ENCODE measurements at regions not wholly inside any gene's neighbourhood (a gene's known extent, or its start where the extent isn't known, plus 50 kb on each side); places are given as distances from the start of the nearest gene placed in this dataset.

- Mint-ChIP-seq H3K27ac (no peak overlapping the region), H3K4me3 (no peak overlapping the region), H3K4me1 (ENCODE audit: unreplicated experiment) (peaks cover 15% of the 10 kb centered on the region), H3K9me3 (no peaks in the 10 kb centered on the region), H3K36me3 (no peaks in the 10 kb centered on the region), H3K27me3 (peaks cover 21% of the 10 kb centered on the region)
- TF ChIP-seq CTCF (conservative IDR thresholded peaks at IDR 0.05): no peak
- no peak for DNase-seq (ENCODE audit: extremely low spot score, unreplicated experiment)
Observed at GRCh38 chr1:58031416-58031815, 515.1 kb downstream of the OMA1 start.

- H3K4me3 Mint-ChIP-seq: no peak overlapping the region
- DNase-seq (ENCODE audit: extremely low spot score, unreplicated experiment): no peak
- peaks cover 18% of the 10 kb centered on the region for H3K27me3 Mint-ChIP-seq
- no peak for TF ChIP-seq CTCF (conservative IDR thresholded peaks at IDR 0.05)
- peaks cover 15% of the 10 kb centered on the region for H3K4me1 Mint-ChIP-seq (ENCODE audit: unreplicated experiment)
- no peaks in the 10 kb centered on the region for H3K36me3 Mint-ChIP-seq
- no peak overlapping the region for H3K27ac Mint-ChIP-seq
- no peaks in the 10 kb centered on the region for H3K9me3 Mint-ChIP-seq
Observed at GRCh38 chr1:58030456-58030855, 516.1 kb downstream of the OMA1 start.

- Mint-ChIP-seq H3K9me3 (no peaks in the 10 kb centered on the region), H3K36me3 (no peaks in the 10 kb centered on the region), H3K4me3 (no peak overlapping the region), H3K27me3 (peaks cover 3% of the 10 kb centered on the region), H3K27ac (no peak overlapping the region), H3K4me1 (ENCODE audit: unreplicated experiment) (no peaks in the 10 kb centered on the region)
- TF ChIP-seq CTCF (conservative IDR thresholded peaks at IDR 0.05): no peak
- DNase-seq (ENCODE audit: extremely low spot score, unreplicated experiment): no peak
Observed at GRCh38 chr1:58017641-58018040, 528.9 kb downstream of the OMA1 start.

- no peak for DNase-seq (ENCODE audit: extremely low spot score, unreplicated experiment)
- H3K27ac Mint-ChIP-seq: no peak overlapping the region
- peaks cover 3% of the 10 kb centered on the region for H3K27me3 Mint-ChIP-seq
- H3K36me3 Mint-ChIP-seq: no peaks in the 10 kb centered on the region
- H3K9me3 Mint-ChIP-seq: no peaks in the 10 kb centered on the region
- peak; percentile 49 for TF ChIP-seq CTCF (conservative IDR thresholded peaks at IDR 0.05)
- no peak overlapping the region for H3K4me3 Mint-ChIP-seq
- H3K4me1 Mint-ChIP-seq (ENCODE audit: unreplicated experiment): no peaks in the 10 kb centered on the region
Observed at GRCh38 chr1:58013237-58013636, 533.3 kb downstream of the OMA1 start.

DNA sequence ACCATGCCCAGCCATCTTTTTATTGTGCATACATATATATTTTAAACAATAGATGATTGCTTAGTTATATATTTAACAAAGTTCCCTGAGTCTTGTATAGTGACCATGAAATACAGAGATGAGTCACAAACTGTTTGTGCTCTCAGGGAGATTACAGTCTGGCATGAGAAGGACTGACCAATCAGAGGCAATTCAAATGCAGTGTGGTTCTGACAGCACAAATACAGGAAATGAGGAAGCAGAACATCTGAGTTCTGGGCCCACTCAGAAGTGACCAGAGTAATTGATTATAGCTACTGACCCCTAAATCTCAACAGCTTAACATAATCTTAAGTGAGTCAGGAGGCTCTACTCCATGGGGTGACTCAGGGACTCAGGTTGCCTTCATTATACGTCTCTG is 534.5 kb downstream of the OMA1 start:
- Mint-ChIP-seq H3K27me3 (peaks cover 3% of the 10 kb centered on the region), H3K27ac (no peak overlapping the region), H3K36me3 (no peaks in the 10 kb centered on the region), H3K4me1 (ENCODE audit: unreplicated experiment) (no peaks in the 10 kb centered on the region), H3K9me3 (no peaks in the 10 kb centered on the region), H3K4me3 (no peak overlapping the region)
- TF ChIP-seq CTCF (conservative IDR thresholded peaks at IDR 0.05): no peak
- no peak for DNase-seq (ENCODE audit: extremely low spot score, unreplicated experiment)

- no peak overlapping the region for H3K4me3 Mint-ChIP-seq
- no peaks in the 10 kb centered on the region for H3K36me3 Mint-ChIP-seq
- H3K27me3 Mint-ChIP-seq: no peaks in the 10 kb centered on the region
- H3K4me1 Mint-ChIP-seq (ENCODE audit: unreplicated experiment): no peaks in the 10 kb centered on the region
- no peak for DNase-seq (ENCODE audit: extremely low spot score, unreplicated experiment)
- H3K27ac Mint-ChIP-seq: no peak overlapping the region
- no peaks in the 10 kb centered on the region for H3K9me3 Mint-ChIP-seq
- TF ChIP-seq CTCF (conservative IDR thresholded peaks at IDR 0.05): no peak
Observed at GRCh38 chr1:58006421-58007046, 540.0 kb downstream of the OMA1 start.
